Cardiac fibroblast (primary cell): ENCODE measurements at regions not wholly inside any gene's neighbourhood (a gene's known extent, or its start where the extent isn't known, plus 50 kb on each side); places are given as distances from the start of the nearest gene placed in this dataset.

Source experiments
- DNase-seq, 2 donors: peaks; one replicate each; pipeline versions ENCODE4 v3.0.0 to v3.0.0-alpha.2; 2010; ENCODE audit warnings: low read depth in 2 of 2
- H3K4me3 ChIP-seq, 2 donors: replicated peaks in 1 of 2; 1 replicate in 1 of 2; 2 replicates in 1 of 2; pipeline ENCODE4 v1.5.1; 2011; ENCODE audit warnings: low read depth in 2 of 2, low read length in 2 of 2, mild to moderate bottlenecking in 2 of 2, moderate library complexity in 1 of 2
- TF ChIP-seq, protein P1 (sequence below): IDR thresholded peaks from one replicate; pipeline ENCODE4 v1.5.1; 2011; ENCODE audit warnings: low read depth, mild to moderate bottlenecking, low read length, inconsistent platforms

DNA sequence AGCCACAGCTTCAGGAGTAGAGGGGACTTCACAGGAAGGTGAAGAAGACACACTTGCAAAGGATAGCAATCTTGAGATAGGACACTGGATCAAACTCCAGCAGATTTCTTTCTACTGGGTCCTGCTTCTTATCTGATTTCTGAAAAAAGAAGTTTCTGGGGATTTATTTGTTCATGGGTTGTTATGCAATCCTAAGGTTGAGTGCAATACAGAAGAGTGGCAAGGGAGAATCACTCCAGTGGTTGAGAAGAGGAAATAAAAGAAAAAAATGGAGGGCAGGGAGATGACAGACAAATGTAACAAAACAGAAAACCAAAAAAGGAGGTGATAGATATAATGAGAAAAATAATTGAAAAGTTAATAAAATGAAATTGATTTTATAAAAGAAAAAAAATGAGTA, 858.3 kb downstream of the TUSC7 start:
- H3K4me3 ChIP-seq: no peak overlapping the region
- TF ChIP-seq, protein P1, sequence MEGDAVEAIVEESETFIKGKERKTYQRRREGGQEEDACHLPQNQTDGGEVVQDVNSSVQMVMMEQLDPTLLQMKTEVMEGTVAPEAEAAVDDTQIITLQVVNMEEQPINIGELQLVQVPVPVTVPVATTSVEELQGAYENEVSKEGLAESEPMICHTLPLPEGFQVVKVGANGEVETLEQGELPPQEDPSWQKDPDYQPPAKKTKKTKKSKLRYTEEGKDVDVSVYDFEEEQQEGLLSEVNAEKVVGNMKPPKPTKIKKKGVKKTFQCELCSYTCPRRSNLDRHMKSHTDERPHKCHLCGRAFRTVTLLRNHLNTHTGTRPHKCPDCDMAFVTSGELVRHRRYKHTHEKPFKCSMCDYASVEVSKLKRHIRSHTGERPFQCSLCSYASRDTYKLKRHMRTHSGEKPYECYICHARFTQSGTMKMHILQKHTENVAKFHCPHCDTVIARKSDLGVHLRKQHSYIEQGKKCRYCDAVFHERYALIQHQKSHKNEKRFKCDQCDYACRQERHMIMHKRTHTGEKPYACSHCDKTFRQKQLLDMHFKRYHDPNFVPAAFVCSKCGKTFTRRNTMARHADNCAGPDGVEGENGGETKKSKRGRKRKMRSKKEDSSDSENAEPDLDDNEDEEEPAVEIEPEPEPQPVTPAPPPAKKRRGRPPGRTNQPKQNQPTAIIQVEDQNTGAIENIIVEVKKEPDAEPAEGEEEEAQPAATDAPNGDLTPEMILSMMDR: no peak
- DNase-seq: no peak

DNA sequence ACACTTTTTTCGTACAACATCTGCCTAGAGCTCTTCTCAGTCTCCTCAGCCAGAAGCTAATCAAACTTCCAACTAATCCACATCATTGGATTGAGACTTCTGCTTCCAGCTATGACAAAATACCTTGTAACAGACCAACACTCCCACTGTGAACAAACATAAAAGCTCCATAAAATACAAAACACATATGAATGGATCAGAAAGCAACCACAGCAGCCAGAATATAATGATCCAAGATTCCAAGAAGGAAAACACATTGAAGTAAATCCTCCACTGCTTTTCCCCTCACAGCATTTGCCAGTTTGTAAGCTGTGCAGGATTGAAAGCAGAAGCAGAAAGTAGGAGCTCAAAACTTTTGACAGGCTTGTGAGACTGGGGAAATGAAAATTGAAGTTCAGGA, 863.2 kb downstream of the TUSC7 start:
- no peak overlapping the region for H3K4me3 ChIP-seq
- no peak for DNase-seq
- TF ChIP-seq, protein P1: no peak

DNA sequence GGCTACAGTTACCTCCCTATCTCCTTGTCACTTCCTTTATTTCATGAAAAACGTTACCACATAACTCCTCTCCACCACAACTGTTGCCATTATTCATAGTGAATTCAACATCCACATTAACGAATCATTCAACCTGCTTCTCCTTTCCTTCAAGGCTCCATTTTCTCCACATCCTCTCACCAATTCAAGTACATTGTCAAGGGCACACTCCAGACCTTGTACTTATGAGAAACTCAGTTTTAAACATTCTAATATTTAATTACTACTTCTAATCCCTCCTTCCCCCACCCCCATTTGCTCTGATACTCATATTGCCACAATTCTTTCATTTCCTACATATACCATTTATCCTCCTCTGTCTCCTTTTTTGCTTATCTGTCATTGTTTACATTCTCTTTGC, 871.2 kb downstream of the TUSC7 start:
- no peak overlapping the region for H3K4me3 ChIP-seq
- TF ChIP-seq, protein P1: no peak
- DNase-seq: no peak

DNA sequence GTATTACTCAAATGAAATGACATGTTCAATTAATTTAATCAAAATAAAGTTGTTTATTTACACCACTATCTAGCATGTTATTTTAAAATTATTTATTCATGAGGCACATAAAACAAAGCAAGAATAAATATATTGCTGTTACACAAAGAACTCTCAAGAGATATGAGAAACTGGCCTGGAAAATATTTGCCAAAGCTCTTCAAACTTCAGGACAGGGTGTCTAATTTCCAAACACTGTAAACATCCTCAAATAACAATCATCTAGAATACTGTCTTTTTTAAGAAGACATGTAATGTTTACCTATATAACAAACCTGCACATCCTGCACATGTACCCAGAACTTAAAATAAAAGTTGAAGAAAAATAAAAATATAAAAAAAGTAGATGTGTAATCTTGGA, 876.6 kb downstream of the TUSC7 start:
- no peak for DNase-seq
- H3K4me3 ChIP-seq: no peak overlapping the region
- TF ChIP-seq, protein P1: no peak

DNA sequence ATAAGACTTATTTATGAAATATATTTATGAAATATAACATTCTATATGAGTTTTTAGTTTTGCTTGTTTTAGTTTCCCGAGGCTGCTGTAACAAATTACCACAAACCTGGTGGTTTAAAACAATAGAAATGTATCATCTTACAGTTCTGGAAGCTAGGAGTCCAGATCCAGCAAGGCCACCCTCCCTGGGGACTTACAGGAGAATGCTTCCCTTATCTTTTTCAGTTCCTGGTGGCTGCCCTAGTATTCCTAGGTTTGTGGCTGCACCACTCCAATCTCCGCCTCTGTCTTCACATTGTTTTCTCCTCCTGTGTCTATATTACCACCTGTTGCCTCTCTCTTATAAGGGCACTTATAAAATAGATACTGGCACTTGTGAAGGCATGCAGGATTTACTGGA, 877.8 kb downstream of the TUSC7 start:
- DNase-seq: no peak
- no peak overlapping the region for H3K4me3 ChIP-seq
- TF ChIP-seq, protein P1: no peak

DNA sequence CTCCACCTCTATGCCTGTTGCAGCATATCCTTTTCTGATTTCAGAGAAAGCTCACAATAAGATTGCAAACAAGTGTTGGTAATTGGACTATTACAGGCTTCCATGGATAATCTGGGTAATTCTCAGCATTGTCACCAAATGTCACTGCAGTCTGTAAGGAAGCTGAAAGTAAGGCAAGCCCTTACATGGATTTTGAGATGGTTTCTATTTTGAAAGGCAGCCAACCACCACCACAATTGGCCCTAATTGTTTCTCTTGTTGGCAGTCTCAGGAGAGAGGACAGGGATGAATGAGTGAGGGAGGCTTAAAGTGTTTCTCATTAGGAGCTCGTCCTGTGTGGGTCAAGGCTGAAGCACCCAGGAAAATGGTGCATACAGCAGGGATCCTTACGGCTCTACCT, 879.9 kb downstream of the TUSC7 start:
- TF ChIP-seq, protein P1: no peak
- no peak for DNase-seq
- no peak overlapping the region for H3K4me3 ChIP-seq

DNA sequence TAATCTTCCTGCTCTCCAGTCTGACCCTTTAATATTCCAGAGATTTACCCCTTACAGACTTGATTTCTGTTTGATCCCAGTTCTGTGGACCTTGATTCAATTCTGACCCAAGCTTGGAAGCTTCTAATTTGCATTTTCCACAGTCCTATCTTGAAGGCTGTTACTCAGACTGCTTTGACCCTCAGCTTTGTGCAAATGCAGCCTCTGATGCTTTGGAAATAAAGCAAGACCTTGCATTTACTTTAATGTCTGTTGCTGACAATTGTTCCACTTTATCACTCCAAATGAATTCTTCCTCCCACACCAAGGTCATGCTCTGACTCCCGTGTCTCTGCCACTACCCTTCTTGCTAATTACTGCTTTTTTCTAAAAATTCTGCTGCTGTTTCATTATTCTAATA, 886.0 kb downstream of the TUSC7 start:
- TF ChIP-seq, protein P1: no peak
- no peak overlapping the region for H3K4me3 ChIP-seq
- DNase-seq: no peak
